HepG2 (cell line): ENCODE measurements at regions not wholly inside any gene's neighbourhood (a gene's known extent, or its start where the extent isn't known, plus 50 kb on each side); places are given as distances from the start of the nearest gene placed in this dataset.

Source experiments
- TRAFD1 ChIP-seq: sonication (generic); formaldehyde crosslinking; IDR thresholded peaks from 2 replicates; pipeline ENCODE4 v1.5.1; 2020; ENCODE audit warnings: missing genetic modification reagents, mild to moderate bottlenecking, borderline replicate concordance
- TF ChIP-seq, protein P1 (sequence below): sonication (generic); formaldehyde crosslinking; IDR thresholded peaks from 2 replicates; pipeline ENCODE4 v1.4.0; 2020; ENCODE audit warnings: missing genetic modification reagents
- TF ChIP-seq, protein P2 (sequence below): sonication (generic); formaldehyde crosslinking; conservative IDR thresholded peaks from 2 replicates; pipeline ENCODE4 v1.8.1; 2023; ENCODE audit warnings: missing genetic modification reagents
- TF ChIP-seq, protein P3 (sequence below): sonication (generic); formaldehyde crosslinking; IDR thresholded peaks from 2 replicates; pipeline ENCODE4 v1.4.0; 2020; ENCODE audit warnings: low read depth, missing genetic modification reagents

DNA sequence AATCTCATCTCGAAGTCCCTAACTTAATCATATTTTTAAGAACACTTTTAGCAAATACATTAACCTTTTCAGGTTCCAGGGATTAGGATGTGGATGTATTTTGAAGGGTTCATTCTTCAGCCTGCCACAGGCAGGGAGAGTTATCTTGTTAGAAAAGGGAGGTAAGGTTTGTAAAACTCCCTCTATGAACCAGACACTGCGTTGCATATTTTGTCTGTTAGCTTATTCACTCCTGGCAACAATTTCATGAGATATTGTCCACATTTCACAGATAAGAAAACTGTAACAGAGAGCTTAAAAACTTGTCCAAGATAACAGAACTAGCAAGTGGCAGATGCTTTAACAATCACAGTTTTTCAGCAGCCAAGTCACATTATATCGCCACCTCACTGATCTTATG lies 155.4 kb downstream of the DIPK2A start (continued):
- no peak for TF ChIP-seq TRAFD1 (CRISPR knock-in tag)
- TF ChIP-seq, protein P1, sequence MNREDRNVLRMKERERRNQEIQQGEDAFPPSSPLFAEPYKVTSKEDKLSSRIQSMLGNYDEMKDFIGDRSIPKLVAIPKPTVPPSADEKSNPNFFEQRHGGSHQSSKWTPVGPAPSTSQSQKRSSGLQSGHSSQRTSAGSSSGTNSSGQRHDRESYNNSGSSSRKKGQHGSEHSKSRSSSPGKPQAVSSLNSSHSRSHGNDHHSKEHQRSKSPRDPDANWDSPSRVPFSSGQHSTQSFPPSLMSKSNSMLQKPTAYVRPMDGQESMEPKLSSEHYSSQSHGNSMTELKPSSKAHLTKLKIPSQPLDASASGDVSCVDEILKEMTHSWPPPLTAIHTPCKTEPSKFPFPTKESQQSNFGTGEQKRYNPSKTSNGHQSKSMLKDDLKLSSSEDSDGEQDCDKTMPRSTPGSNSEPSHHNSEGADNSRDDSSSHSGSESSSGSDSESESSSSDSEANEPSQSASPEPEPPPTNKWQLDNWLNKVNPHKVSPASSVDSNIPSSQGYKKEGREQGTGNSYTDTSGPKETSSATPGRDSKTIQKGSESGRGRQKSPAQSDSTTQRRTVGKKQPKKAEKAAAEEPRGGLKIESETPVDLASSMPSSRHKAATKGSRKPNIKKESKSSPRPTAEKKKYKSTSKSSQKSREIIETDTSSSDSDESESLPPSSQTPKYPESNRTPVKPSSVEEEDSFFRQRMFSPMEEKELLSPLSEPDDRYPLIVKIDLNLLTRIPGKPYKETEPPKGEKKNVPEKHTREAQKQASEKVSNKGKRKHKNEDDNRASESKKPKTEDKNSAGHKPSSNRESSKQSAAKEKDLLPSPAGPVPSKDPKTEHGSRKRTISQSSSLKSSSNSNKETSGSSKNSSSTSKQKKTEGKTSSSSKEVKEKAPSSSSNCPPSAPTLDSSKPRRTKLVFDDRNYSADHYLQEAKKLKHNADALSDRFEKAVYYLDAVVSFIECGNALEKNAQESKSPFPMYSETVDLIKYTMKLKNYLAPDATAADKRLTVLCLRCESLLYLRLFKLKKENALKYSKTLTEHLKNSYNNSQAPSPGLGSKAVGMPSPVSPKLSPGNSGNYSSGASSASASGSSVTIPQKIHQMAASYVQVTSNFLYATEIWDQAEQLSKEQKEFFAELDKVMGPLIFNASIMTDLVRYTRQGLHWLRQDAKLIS (CRISPR knock-in tag): no peak
- TF ChIP-seq, protein P2, sequence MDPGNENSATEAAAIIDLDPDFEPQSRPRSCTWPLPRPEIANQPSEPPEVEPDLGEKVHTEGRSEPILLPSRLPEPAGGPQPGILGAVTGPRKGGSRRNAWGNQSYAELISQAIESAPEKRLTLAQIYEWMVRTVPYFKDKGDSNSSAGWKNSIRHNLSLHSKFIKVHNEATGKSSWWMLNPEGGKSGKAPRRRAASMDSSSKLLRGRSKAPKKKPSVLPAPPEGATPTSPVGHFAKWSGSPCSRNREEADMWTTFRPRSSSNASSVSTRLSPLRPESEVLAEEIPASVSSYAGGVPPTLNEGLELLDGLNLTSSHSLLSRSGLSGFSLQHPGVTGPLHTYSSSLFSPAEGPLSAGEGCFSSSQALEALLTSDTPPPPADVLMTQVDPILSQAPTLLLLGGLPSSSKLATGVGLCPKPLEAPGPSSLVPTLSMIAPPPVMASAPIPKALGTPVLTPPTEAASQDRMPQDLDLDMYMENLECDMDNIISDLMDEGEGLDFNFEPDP: no peak
- TF ChIP-seq, protein P3, sequence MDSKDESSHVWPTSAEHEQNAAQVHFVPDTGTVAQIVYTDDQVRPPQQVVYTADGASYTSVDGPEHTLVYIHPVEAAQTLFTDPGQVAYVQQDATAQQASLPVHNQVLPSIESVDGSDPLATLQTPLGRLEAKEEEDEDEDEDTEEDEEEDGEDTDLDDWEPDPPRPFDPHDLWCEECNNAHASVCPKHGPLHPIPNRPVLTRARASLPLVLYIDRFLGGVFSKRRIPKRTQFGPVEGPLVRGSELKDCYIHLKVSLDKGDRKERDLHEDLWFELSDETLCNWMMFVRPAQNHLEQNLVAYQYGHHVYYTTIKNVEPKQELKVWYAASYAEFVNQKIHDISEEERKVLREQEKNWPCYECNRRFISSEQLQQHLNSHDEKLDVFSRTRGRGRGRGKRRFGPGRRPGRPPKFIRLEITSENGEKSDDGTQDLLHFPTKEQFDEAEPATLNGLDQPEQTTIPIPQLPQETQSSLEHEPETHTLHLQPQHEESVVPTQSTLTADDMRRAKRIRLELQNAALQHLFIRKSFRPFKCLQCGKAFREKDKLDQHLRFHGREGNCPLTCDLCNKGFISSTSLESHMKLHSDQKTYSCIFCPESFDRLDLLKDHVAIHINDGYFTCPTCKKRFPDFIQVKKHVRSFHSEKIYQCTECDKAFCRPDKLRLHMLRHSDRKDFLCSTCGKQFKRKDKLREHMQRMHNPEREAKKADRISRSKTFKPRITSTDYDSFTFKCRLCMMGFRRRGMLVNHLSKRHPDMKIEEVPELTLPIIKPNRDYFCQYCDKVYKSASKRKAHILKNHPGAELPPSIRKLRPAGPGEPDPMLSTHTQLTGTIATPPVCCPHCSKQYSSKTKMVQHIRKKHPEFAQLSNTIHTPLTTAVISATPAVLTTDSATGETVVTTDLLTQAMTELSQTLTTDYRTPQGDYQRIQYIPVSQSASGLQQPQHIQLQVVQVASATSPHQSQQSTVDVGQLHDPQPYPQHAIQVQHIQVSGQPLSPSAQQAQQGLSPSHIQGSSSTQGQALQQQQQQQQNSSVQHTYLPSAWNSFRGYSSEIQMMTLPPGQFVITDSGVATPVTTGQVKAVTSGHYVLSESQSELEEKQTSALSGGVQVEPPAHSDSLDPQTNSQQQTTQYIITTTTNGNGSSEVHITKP (CRISPR knock-in tag): no peak
